Epithelial cell of esophagus (primary cell): ENCODE measurements at regions not wholly inside any gene's neighbourhood (a gene's known extent, or its start where the extent isn't known, plus 50 kb on each side); places are given as distances from the start of the nearest gene placed in this dataset.

ENCODE experiments used
- DNase-seq: peaks from one replicate; pipeline ENCODE4 v3.0.0; 2010; ENCODE audit warnings: low read depth
- H3K4me3 ChIP-seq: 2 replicates; pipeline ENCODE4 v1.5.1; 2011; ENCODE audit warnings: mild to moderate bottlenecking, low read length, control low read depth
- CTCF ChIP-seq: IDR thresholded peaks from 2 replicates; pipeline ENCODE4 v1.5.1; 2011; ENCODE audit warnings: low read depth, mild to moderate bottlenecking, low read length, control low read depth, inconsistent platforms; ENCODE audit not compliant: insufficient read depth; ENCODE audit errors: missing control alignments

- no peak for DNase-seq
- no peak overlapping the region for H3K4me3 ChIP-seq
- TF ChIP-seq CTCF = no peak
Observed at GRCh38 chr10:123563581-123563855, 102.6 kb upstream of the GPR26 start.

DNA sequence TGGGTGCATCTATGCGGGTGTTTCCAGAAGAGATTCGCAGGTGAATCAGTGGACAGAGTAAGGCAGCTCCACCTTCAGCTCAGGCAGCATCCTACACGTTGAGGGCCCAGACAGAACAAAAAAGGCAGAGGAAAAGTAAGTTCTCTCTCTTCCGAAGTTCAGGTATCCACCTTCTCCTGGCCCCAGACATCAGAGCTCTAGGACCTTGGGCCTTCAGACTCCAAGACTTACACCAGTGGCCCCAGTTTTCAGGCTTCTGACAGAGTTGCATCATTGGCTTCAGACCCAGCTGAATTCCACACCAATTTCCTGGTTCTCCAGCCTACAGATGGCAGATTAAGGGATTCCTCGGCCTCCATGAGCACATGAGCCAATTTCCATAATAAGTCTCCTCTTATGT is 102.2 kb upstream of the GPR26 start:
- no peak overlapping the region for H3K4me3 ChIP-seq
- no peak for TF ChIP-seq CTCF
- DNase-seq = no peak

DNA sequence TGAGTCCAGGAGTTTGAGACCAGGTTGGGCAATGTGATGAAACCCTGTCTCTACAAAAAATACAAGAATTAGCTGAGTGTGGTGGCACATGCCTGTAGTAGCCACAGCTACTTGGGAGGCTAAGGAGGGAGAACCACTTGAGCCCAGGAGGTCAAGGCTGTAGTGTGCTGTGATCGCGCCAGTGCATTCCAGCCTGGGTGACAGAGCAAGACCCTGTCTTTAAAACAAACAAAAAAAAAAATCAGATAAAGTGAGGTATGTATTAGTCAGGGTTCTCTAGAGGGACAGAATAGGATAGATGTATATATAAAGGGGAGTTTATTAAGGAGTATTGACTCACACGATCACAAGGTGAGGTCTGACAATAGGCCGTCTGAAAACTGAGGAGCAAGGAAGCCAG is 101.5 kb upstream of the GPR26 start:
- H3K4me3 ChIP-seq = no peak overlapping the region
- no peak for DNase-seq
- no peak for TF ChIP-seq CTCF

DNA sequence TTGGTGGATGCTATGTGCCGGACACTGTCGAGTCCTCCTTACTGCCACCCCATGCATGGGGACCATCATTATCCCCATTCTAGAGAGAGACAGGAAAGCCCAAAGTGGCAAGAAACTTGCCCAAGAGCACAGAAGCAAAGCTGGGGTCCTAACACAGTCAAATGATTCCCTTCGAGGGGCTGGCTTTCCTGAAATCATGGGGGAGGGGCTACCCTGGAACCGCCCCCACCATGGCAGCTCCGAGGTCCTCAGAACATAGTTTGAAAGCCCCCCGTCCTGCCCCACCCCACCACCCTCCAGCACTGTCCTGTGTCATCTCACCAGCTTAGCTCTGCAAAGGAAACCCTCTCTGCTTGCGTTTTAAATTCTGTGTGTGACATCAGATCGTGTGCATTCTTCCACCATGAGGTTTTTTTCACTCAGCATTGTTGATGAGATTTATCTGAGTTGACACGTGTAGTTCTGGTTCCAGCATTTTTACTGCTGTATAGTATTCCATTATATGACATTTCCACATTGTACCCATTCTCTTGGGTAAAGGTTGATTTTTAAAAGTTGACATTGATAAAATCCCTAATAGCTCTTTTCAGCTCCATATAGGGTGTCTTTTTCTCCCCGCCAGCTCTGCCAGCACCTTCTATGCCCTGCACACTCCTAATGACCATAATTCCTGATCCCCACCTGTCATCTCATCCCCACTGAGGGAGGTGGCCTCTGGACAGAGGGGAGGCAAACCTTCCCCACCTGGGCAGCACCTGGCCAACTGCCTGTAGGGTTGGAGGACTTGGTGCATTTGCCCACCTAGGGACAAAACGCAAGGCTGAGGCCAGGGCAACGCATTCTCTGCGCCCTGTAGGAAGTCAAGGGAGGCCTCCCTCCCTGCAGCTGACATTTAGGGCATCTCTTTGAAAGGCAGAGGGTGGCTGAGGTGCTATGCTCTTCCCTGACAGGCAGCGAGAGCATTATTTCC is 100.2 kb upstream of the GPR26 start:
- TF ChIP-seq CTCF = no peak
- no peak for DNase-seq
- H3K4me3 ChIP-seq = no peak overlapping the region

DNA sequence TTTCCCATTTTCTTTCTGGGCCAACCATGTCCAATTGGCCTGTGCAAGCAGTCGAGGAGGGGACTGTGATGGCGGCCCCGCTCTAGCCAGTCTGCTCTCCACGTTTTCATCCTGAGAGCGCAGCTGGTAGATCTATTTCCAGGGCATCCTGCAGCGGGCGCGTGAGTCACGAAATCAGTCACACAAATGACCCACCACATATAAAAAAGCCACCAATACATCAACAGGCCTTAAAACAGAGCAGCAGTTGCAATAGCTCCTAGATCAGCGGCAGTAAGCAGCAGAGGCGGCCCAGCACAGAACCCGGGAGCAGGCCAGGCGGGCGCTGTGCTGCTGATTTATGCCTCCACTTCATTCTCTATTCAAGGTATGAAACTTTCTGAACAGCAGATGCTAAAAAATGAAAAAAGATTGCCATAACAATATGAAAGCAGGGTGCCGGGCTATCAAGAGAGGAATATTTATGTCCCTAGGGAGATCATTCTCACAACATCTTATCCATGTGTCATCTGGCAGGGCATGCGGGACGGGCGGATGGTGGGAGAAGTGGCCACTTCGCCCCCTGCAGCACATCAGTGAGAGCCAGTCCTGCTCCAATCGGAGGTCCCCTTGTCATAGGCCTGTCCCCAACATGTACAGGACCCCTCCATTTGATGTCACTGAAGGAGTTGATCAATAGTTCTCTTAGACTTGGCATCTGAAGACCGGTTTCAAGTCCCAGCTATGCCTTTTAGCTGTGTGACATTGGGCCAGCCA is 98.0 kb upstream of the GPR26 start:
- no peak overlapping the region for H3K4me3 ChIP-seq
- DNase-seq = no peak
- TF ChIP-seq CTCF = no peak

GRCh38 chr10:123568751-123569150 is 97.4 kb upstream of the GPR26 start:
- TF ChIP-seq CTCF = no peak
- no peak overlapping the region for H3K4me3 ChIP-seq
- no peak for DNase-seq

- DNase-seq = no peak
- TF ChIP-seq CTCF = no peak
- H3K4me3 ChIP-seq = no peak overlapping the region
Observed at GRCh38 chr10:123569436-123570035, 96.6 kb upstream of the GPR26 start.
